Fibroblast of skin of right quadriceps (primary cell): ENCODE measurements at regions not wholly inside any gene's neighbourhood (a gene's known extent, or its start where the extent isn't known, plus 50 kb on each side); places are given as distances from the start of the nearest gene placed in this dataset.
A peak's percentile ranks its signal among the peaks of the same experiment; 100 is the strongest.
"Not testable (repeated sequence)": the region's sequence is repeated elsewhere in the genome, so short reads cannot be mapped to it uniquely, and the experiment has no call there.

Experiments
- DNase-seq: peaks from one replicate; pipeline ENCODE4 v3.0.0-alpha.2; 2013

- peak; percentile 24 for DNase-seq
Observed at GRCh38 chr2:220811952-220812570, 760.0 kb downstream of the EPHA4 start.

- no peak for DNase-seq
Observed at GRCh38 chr2:220814441-220814840, 757.7 kb downstream of the EPHA4 start.

DNA sequence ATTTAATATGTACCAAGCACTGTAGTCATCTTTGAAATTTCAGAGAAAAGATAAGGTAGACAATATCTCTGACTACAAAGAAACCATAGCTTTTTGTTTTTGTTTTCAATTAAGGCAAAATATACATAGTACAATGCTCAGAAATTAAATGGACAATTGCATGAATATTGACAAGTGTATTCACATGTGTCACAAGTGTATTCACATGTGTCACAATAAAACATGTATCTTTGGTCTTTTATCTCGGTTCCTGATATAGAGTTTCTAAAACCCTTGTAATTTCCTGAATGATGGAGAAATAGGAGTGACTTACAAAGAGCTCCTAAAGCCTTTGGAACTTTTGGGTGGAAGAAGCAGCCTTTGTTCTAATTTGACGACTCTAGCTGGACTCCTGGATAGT, 756.4 kb downstream of the EPHA4 start:
- DNase-seq, result no peak

DNA sequence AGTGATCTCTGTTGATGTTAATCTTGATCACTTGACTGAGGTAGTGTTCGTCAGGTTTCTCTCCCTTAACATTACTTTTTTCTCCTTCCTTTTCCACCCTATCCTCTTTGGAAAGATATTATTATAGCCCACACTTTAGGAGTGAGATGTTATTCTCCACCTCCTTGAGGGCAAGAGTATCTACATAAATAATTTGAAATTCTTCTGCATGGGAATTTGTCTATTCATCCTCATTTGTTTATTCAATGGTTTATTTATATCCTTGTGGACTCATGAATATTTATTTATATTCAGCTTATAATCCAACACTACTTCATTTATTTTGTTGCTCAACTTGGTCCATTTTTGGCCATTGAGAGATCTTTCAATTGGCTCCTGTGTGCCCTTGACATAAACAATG, 750.4 kb downstream of the EPHA4 start:
- DNase-seq, result no peak

DNA sequence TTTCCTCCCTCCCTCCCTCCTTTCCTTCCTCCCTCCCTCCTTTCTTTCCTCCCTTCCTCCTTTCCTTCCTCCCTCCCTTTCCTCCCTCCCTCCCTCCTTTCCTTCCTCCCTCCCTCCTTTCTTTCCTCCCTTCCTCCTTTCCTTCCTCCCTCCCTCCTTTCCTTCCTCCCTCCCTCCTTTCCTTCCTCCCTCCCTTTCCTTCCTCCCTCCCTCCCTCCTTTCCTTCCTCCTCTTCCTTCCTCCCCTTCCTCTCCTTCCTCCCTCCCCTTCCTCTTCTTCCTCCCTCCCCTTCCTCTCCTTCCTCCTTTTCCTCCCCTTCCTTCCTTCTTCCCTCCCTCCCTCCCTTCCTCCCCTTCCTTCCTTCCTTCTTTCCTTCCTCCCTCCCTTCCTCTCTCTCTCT, 748.5 kb downstream of the EPHA4 start:
- DNase-seq, result not testable (repeated sequence)

GRCh38 chr2:220833446-220833845, 738.7 kb downstream of the EPHA4 start:
- no peak for DNase-seq

DNA sequence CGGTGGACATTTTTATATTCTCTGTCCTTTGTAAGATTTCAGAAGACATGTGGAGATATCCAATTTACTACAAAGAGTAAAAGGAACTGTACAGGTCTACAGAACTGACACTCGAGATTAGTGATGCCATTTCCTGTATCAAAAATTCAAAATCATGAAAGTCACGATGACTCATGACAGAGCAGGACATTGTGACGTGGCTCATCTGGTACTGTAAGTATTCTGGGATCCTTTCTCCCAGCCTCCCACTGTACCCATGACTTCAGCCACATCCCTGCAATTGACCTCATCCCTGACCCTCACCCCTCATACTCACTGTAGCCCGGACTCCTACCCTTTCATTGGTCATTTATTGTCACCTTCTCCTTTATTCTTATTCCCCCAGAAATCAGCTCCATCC, 736.5 kb downstream of the EPHA4 start:
- DNase-seq, result no peak

GRCh38 chr2:220837226-220837625, 734.9 kb downstream of the EPHA4 start:
- DNase-seq, result no peak

- DNase-seq, result no peak
Observed at GRCh38 chr2:220842901-220843665, 729.0 kb downstream of the EPHA4 start.

DNA sequence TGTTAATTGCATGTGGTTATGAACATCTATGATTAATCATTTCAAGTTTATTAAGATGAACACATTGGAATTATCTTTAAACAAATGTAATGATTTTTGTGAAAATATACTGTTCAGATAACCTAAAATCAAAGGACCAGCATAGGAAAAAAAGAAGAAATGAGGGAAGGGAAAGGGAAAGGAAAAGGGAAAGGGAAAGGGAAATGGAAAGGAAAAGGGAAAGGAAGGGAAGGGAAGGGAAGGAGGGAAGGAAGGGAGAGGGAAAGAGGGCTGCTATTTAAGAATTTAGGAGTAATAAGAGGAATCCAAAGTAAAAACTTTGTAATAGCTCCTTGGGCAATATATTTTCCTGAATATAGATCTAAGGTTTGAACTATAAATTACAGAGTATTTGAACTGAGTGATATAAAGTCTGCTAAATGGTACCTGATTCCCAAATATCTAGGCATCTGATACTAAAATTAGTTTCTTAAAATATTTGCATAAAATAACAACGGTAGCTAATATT, 726.3 kb downstream of the EPHA4 start:
- no peak for DNase-seq

GRCh38 chr2:220847006-220847405, 725.1 kb downstream of the EPHA4 start:
- DNase-seq, result peak; percentile 18

- peak; percentile 79 for DNase-seq
Observed at GRCh38 chr2:220847589-220847988, 724.5 kb downstream of the EPHA4 start.

DNA sequence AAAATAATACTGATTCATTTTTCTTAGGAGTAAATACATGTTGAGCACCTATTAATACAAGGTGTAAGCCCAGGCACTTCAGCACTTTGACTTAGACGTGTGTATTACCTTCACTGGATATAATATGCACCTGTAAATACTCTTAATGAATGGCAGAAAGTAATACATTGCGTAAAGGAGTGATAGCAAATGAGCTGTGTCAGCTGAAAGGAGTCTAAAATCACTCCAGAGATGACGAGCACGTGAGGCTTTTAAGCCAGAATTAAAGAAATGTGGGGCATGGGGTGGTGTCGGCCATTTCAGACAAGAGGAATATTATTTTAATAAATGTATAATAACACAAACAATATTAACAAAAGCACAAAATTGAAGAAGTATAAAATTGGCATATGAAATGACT, 722.7 kb downstream of the EPHA4 start:
- no peak for DNase-seq

DNA sequence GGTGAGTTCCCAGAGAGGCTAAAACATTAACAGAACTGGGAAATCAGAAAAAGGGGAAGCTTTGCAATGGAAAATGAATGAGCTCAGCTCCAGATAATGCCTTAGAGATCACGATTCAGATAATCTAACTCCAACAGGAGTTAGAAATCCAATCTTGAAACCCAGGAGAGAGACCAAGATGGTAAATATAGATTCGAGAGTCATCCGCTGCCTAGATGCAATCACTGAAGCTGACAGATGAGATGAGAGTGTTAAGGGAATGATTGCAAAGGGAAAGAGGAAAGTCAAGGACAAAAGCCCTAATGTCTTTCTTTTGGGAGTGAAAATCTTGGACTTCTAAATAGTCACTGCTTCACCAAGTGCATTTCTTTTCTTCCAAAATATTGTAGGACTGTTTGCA, 722.0 kb downstream of the EPHA4 start:
- no peak for DNase-seq

- no peak for DNase-seq
Observed at GRCh38 chr2:220855296-220855695, 716.8 kb downstream of the EPHA4 start.

DNA sequence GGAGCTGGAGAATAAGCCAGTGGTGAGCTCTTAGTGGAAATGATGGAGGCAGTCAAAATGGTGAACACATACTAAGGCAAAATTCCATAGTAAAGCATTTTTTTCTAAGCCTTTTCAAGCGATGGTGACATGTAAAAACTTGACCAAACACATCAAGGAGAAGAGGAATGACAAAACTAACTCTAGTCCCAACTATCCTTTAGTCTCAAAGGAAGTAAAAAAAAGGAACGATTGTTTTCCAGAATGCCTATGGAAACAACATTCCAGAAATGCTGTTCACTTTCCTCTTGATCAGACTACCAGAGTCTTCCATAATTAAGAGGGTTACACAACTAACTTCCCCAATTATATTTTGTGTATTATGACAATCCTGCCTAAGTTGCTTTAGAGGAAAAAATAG, 715.6 kb downstream of the EPHA4 start:
- no peak for DNase-seq

- DNase-seq, result no peak
Observed at GRCh38 chr2:220857368-220857767, 714.7 kb downstream of the EPHA4 start.

GRCh38 chr2:220858101-220858500, 714.0 kb downstream of the EPHA4 start:
- no peak for DNase-seq

DNA sequence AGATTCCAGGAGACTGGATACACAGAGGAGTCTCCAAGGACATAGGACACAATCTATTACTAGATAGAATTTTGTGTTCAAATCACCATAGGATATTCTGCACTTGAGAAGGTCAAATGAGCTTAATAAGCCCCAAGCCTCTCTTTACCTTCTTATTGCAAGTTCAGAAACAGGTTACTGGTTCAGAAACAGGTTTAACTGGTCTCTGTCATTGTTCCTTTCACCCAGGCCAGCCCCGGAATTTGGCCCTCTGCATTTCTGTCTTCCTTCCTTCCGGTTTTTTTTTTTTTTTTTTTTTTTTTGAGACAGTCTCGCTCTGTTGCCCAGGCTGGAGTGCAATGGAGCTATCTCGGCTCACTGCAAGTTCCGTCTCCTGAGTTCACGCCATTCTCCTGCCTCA, 700.2 kb downstream of the EPHA4 start:
- no peak for DNase-seq

GRCh38 chr2:220876080-220876824, 695.9 kb downstream of the EPHA4 start:
- no peak for DNase-seq

DNA sequence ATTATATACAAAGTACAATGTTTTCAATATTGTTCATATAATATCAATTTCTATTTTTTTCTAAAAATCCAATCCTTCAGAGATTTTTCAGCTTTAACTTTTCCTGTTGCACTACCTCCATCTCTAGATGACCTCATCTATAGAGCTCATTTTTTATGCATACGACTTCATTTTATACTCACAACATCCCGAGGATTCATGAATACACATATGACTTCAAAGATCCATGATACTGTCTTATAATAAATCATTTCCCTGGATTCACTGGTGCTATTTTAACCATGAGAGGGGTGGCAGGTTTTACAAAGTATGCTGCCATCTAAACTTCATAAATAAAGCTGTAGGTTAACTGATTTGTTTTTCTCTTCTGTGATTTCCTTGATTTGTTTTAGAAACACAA, 694.6 kb downstream of the EPHA4 start:
- no peak for DNase-seq

GRCh38 chr2:220877897-220878296, 694.2 kb downstream of the EPHA4 start:
- DNase-seq, result no peak

DNA sequence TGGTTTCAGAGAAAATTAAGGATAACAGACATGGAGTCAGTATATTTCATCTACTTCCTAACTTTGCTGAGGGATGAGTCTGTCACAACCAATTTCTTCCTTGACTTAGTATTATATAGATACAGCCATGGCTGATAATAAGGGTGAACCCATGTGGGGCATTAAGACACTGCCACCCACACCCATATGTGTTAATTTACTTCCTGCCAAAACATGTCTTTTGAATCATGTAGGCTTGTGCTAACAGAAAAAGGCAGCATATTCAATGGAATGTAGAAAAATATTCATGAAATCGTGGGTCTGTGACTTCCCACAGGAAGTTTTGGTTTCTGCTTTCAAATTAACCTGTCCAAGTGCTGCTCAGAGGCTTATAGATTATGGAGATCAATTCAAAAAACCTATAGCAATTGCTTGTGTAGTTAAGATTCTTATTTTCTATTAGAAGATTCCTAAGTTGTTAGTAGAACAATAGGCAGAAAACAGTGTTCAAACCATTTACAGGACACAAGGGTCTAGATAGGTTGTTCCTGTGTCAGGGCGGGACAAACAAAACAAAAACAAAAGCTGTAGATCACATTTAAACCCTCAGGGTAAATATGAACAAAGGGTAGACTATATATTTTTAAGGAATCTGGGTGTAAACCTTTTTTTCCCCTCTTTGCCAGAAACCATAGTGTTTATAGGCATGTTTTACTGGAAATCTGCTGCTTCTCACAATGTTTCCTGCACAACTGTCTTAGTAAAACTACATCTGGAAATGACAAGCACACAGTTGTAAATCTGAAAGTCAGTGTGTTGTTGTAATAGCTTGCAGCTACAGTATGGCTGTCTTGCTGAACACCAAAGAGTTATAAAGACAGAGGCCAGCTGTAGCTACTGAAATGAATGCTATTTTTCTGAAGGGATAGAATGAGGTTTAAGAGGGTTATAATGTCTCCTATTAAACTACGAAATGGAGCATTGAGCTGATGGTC, 691.2 kb downstream of the EPHA4 start:
- DNase-seq, result no peak
